DOHH2 (cell line): ENCODE measurements at regions not wholly inside any gene's neighbourhood (a gene's known extent, or its start where the extent isn't known, plus 50 kb on each side); places are given as distances from the start of the nearest gene placed in this dataset.

Source experiments
- H3F3A ChIP-seq: fragments of 200-600 bp; sonication (generic), shearing (Covaris generic); 2 replicates; pipeline ENCODE4 v1.6.0; 2016; ENCODE audit warnings: antibody characterized with exemption, mild to moderate bottlenecking; ENCODE audit not compliant: control insufficient read depth, insufficient read depth
- H3K27ac ChIP-seq: fragments of 200-600 bp; sonication (generic); 2 replicates; pipeline ENCODE4 v1.5.1; 2014; ENCODE audit warnings: low read depth, mild to moderate bottlenecking, low read length, moderate library complexity
- H3K27me3 ChIP-seq: fragments of 200-600 bp; sonication (generic); 2 replicates; pipeline ENCODE4 v1.6.1; 2014; ENCODE audit warnings: mild to moderate bottlenecking, low read length, mixed read lengths; ENCODE audit not compliant: control insufficient read depth
- H3K36me3 ChIP-seq: fragments of 200-600 bp; sonication (generic); 2 replicates; pipeline ENCODE4 v1.6.1; 2014; ENCODE audit warnings: mild to moderate bottlenecking, low read length, moderate library complexity, mixed read lengths; ENCODE audit not compliant: control insufficient read depth
- H3K4me1 ChIP-seq: fragments of 200-600 bp; sonication (generic); 2 replicates; pipeline ENCODE4 v1.6.1; 2014; ENCODE audit warnings: mild to moderate bottlenecking, low read length, mixed read lengths; ENCODE audit not compliant: control insufficient read depth
- H3K4me2 ChIP-seq: fragments of 200-600 bp; sonication (generic); 2 replicates; pipeline ENCODE4 v1.6.0; 2014; ENCODE audit warnings: mild to moderate bottlenecking, low read length, moderate library complexity
- H3K4me3 ChIP-seq: fragments of 200-600 bp; sonication (generic); 2 replicates; pipeline ENCODE4 v1.5.1; 2014; ENCODE audit warnings: mild to moderate bottlenecking, low read length, mixed read lengths
- H3K79me2 ChIP-seq: fragments of 200-600 bp; sonication (generic); 2 replicates; pipeline ENCODE4 v1.6.1; 2014; ENCODE audit warnings: mild to moderate bottlenecking, low read length, mixed read lengths; ENCODE audit not compliant: control insufficient read depth
- H3K9me2 ChIP-seq: fragments of 200-600 bp; sonication (generic); replicated peaks from 2 replicates; pipeline ENCODE4 v1.6.1; 2014; ENCODE audit warnings: mild to moderate bottlenecking, low read length, mixed read lengths; ENCODE audit not compliant: control insufficient read depth
- H3K9me3 ChIP-seq: fragments of 200-600 bp; sonication (generic); 2 replicates; pipeline ENCODE4 v1.6.1; 2014; ENCODE audit warnings: antibody characterized with exemption, low read length, mixed read lengths; ENCODE audit not compliant: control insufficient read depth, insufficient read depth
- H4K20me1 ChIP-seq: fragments of 200-600 bp; sonication (generic); 2 replicates; pipeline ENCODE4 v1.6.0; 2014; ENCODE audit warnings: low read depth, mild to moderate bottlenecking, antibody characterized with exemption, low read length, moderate library complexity; ENCODE audit not compliant: control insufficient read depth, insufficient read depth
- EZH2phosphoT487 ChIP-seq: fragments of 200-600 bp; sonication (generic); IDR thresholded peaks from 2 replicates; pipeline ENCODE4 v1.6.1; 2017; ENCODE audit warnings: borderline replicate concordance, mild to moderate bottlenecking, antibody characterized with exemption, low read length, moderate library complexity, mixed read lengths
- TF ChIP-seq, protein P1 (sequence below): fragments of 200-600 bp; sonication (generic); IDR thresholded peaks from one replicate; pipeline ENCODE4 v1.5.1; 2014; ENCODE audit warnings: antibody characterized with exemption, mild to moderate bottlenecking, low read depth, low read length; ENCODE audit not compliant: poor library complexity, severe bottlenecking

DNA sequence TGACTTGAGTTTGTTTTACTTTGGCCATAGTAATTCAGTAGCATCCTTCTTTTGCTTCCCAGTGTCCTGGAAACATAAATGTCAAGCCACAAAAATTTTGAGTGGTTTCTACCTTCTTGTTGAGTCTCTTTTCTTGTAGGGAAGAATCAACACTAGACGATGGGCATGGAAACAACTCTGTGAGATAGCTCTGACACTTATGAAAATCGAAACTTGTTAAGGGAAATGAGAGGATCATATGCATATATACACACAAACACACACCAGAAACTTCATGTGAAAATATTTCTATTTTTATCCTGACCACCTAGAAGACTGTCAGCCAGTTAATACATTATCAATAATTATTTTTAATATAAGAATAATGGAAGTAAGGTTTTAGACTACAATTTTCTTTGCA is 1247.3 kb upstream of the FLRT2 start:
- H3K4me1 ChIP-seq, result no peaks in the 10 kb centered on the region
- H3K4me3 ChIP-seq, result no peak overlapping the region
- H3K9me2 ChIP-seq, result no peaks in the 10 kb centered on the region; the same call in 1 of the 2 replicates
- no peak overlapping the region for H3K27ac ChIP-seq
- no peaks in the 10 kb centered on the region for H3K9me3 ChIP-seq
- H4K20me1 ChIP-seq, result no peaks in the 10 kb centered on the region
- no peak overlapping the region for H3K4me2 ChIP-seq
- no peaks in the 10 kb centered on the region for H3F3A ChIP-seq
- H3K36me3 ChIP-seq, result no peaks in the 10 kb centered on the region
- TF ChIP-seq, protein P1, sequence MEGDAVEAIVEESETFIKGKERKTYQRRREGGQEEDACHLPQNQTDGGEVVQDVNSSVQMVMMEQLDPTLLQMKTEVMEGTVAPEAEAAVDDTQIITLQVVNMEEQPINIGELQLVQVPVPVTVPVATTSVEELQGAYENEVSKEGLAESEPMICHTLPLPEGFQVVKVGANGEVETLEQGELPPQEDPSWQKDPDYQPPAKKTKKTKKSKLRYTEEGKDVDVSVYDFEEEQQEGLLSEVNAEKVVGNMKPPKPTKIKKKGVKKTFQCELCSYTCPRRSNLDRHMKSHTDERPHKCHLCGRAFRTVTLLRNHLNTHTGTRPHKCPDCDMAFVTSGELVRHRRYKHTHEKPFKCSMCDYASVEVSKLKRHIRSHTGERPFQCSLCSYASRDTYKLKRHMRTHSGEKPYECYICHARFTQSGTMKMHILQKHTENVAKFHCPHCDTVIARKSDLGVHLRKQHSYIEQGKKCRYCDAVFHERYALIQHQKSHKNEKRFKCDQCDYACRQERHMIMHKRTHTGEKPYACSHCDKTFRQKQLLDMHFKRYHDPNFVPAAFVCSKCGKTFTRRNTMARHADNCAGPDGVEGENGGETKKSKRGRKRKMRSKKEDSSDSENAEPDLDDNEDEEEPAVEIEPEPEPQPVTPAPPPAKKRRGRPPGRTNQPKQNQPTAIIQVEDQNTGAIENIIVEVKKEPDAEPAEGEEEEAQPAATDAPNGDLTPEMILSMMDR, result no peak
- no peak for TF ChIP-seq EZH2phosphoT487
- H3K79me2 ChIP-seq, result no peaks in the 10 kb centered on the region
- H3K27me3 ChIP-seq, result no peaks in the 10 kb centered on the region

DNA sequence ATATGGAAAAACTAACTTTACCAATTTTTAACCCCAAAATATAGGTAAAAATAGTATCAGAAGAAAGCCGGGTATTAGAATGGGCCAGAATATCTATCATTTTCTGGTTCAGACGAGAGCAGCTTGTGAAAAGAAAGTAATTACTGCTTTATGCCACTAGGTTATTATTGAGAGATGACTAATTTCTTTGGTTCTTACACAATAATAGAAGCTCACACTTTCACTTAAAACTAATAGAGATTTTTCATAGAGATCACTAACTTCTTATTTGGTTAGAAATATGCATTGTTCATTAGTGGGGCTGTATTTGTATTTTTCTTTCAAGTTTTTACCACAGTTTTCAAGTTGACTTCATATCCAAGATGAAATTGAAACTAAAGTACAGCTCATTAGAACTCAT is 1241.2 kb upstream of the FLRT2 start:
- Histone ChIP-seq H3K79me2 (no peaks in the 10 kb centered on the region), H3K4me2 (no peak overlapping the region)

DNA sequence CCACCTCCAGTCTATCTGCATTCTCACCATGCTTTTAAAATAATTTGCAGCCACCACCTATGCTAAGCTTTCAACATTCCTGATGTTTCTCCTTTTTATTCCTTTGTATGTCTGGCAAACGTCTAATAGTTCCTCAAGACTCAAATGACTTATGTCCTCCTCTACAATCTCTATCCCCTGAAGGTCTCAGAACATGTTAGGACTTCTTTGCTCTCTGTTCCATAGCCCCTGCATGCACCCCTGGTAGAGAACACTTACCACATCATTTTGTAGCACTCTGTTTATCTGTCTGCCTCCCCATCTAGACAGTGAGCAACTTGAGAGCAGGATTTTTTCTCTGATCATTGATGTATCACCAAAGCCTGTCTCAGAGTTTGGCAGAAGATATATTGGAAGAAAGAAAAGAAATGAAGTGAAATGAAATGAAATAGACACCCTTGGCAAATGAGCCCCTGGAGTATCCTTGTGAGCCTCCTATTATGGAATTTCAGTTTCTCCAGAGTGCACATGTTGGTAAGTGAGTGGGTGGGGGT is 1231.2 kb upstream of the FLRT2 start:
- no peaks in the 10 kb centered on the region for H3F3A ChIP-seq
- H3K9me2 ChIP-seq, result no peaks in the 10 kb centered on the region
- TF ChIP-seq EZH2phosphoT487, result no peak
- TF ChIP-seq, protein P1, result no peak
- H3K4me1 ChIP-seq, result no peaks in the 10 kb centered on the region
- H3K9me3 ChIP-seq, result peaks cover 7% of the 10 kb centered on the region; the same call in 1 of the 2 replicates
- no peaks in the 10 kb centered on the region for H3K27me3 ChIP-seq
- H3K4me3 ChIP-seq, result no peak overlapping the region
- H4K20me1 ChIP-seq, result no peaks in the 10 kb centered on the region
- H3K79me2 ChIP-seq, result no peaks in the 10 kb centered on the region
- H3K27ac ChIP-seq, result no peak overlapping the region
- no peak overlapping the region for H3K4me2 ChIP-seq
- H3K36me3 ChIP-seq, result no peaks in the 10 kb centered on the region

More for the DNA sequence above, 1241.2 kb upstream of the FLRT2 start:
- H3K27me3 ChIP-seq, result no peaks in the 10 kb centered on the region
- H3K27ac ChIP-seq, result no peak overlapping the region
- no peaks in the 10 kb centered on the region for H3K9me2 ChIP-seq
- no peaks in the 10 kb centered on the region for H3F3A ChIP-seq
- no peaks in the 10 kb centered on the region for H3K9me3 ChIP-seq
- TF ChIP-seq, protein P1, result no peak
- TF ChIP-seq EZH2phosphoT487, result no peak
- no peaks in the 10 kb centered on the region for H4K20me1 ChIP-seq
- no peaks in the 10 kb centered on the region for H3K36me3 ChIP-seq
- H3K4me1 ChIP-seq, result no peaks in the 10 kb centered on the region
- no peak overlapping the region for H3K4me3 ChIP-seq
